Stomach (tissue), 4 donors: ENCODE measurements at regions not wholly inside any gene's neighbourhood (a gene's known extent, or its start where the extent isn't known, plus 50 kb on each side); places are given as distances from the start of the nearest gene placed in this dataset.

Experiments
- EP300 ChIP-seq: sonication (generic); formaldehyde crosslinking; IDR thresholded peaks from one replicate; pipeline ENCODE4 v1.6.1; 2017; ENCODE audit warnings: antibody characterized with exemption
- POLR2A ChIP-seq, 4 donors: fragments of 450-650 bp; IDR thresholded peaks; one replicate each; pipeline ENCODE4 v1.6.1; 2016; ENCODE audit warnings: antibody characterized with exemption in 4 of 4, control low read depth in 2 of 4, mild to moderate bottlenecking in 1 of 4, moderate library complexity in 1 of 4
- POLR2AphosphoS5 ChIP-seq, 3 donors: sonication (generic); formaldehyde crosslinking; IDR thresholded peaks; one replicate each; pipeline ENCODE4 v1.6.1; 2016; ENCODE audit warnings: antibody characterized with exemption in 3 of 3
- TF ChIP-seq, protein P1 (sequence below), 7 experiments: fragments of 450-650 bp in 4 of 7; fragments of 200-600 bp in 3 of 7; sonication (generic) in 3 of 7; IDR thresholded peaks; one replicate each; pipeline ENCODE4 v1.5.1; 2016 to 2019; ENCODE audit warnings: antibody characterized with exemption in 7 of 7, control low read depth in 2 of 7, mild to moderate bottlenecking in 1 of 7

DNA sequence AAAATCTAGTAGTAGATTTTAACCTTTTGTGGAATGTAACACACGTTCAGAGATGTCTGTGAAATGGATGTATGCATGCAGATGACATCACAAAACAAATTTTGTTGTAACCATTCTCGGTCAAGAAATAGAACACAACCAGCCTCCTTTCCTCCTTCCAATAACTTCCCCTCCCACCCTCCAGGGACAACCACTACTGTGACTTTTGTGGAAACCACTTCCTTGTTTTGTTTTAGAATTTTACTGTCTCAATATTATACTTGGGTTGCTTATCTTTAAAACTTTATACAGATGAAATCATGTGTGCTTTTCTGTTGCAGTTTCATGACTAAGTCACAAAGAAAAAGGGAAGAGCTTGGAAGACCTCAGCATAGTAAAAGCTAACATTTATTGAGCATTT, 189.4 kb upstream of the NCAM1 start:
- TF ChIP-seq POLR2AphosphoS5 (IDR thresholded peaks at IDR 0.05) = no peak
- TF ChIP-seq, protein P1, sequence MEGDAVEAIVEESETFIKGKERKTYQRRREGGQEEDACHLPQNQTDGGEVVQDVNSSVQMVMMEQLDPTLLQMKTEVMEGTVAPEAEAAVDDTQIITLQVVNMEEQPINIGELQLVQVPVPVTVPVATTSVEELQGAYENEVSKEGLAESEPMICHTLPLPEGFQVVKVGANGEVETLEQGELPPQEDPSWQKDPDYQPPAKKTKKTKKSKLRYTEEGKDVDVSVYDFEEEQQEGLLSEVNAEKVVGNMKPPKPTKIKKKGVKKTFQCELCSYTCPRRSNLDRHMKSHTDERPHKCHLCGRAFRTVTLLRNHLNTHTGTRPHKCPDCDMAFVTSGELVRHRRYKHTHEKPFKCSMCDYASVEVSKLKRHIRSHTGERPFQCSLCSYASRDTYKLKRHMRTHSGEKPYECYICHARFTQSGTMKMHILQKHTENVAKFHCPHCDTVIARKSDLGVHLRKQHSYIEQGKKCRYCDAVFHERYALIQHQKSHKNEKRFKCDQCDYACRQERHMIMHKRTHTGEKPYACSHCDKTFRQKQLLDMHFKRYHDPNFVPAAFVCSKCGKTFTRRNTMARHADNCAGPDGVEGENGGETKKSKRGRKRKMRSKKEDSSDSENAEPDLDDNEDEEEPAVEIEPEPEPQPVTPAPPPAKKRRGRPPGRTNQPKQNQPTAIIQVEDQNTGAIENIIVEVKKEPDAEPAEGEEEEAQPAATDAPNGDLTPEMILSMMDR (IDR thresholded peaks at IDR 0.05) = no peak
- TF ChIP-seq POLR2A (IDR thresholded peaks at IDR 0.05) = no peak
- TF ChIP-seq EP300 = no peak
